Neural cell (in vitro differentiated cells): ENCODE measurements at regions not wholly inside any gene's neighbourhood (a gene's known extent, or its start where the extent isn't known, plus 50 kb on each side); places are given as distances from the start of the nearest gene placed in this dataset.
"Not testable (repeated sequence)": the region's sequence is repeated elsewhere in the genome, so short reads cannot be mapped to it uniquely, and the experiment has no call there.

Experiments
- EZH2 ChIP-seq: fragments of 200-600, 300-800 bp; shearing (Covaris generic), sonication (generic); IDR thresholded peaks from 2 replicates; pipeline ENCODE4 v1.6.1; 2014; ENCODE audit warnings: antibody characterized with exemption, low read length, borderline replicate concordance, mild to moderate bottlenecking; ENCODE audit not compliant: insufficient read depth, poor library complexity, severe bottlenecking
- TF ChIP-seq, protein P1 (sequence below): fragments of 450-650 bp; IDR thresholded peaks from 2 replicates; pipeline ENCODE4 v1.5.1; 2014; ENCODE audit warnings: antibody characterized with exemption, mild to moderate bottlenecking, moderate library complexity; ENCODE audit not compliant: poor library complexity, severe bottlenecking

DNA sequence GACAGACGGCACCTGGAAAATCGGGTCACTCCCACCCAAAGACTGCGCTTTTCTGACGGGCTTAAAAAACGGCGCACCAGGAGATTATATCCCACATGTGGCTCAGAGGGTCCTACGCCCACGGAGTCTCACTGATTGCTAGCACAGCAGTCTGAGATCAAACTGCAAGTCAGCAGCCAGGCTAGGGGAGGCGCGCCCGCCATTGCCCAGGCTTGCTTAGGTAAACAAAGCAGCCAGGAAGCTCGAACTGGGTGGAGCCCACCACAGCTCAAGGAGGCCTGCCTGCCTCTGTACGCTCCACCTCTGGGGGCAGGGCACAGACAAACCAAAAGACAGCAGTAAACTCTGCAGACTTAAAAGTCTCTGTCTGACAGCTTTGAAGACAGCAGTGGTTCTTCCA, 909.4 kb downstream of the SORCS3 start:
- TF ChIP-seq EZH2: not testable (repeated sequence)
- TF ChIP-seq, protein P1, sequence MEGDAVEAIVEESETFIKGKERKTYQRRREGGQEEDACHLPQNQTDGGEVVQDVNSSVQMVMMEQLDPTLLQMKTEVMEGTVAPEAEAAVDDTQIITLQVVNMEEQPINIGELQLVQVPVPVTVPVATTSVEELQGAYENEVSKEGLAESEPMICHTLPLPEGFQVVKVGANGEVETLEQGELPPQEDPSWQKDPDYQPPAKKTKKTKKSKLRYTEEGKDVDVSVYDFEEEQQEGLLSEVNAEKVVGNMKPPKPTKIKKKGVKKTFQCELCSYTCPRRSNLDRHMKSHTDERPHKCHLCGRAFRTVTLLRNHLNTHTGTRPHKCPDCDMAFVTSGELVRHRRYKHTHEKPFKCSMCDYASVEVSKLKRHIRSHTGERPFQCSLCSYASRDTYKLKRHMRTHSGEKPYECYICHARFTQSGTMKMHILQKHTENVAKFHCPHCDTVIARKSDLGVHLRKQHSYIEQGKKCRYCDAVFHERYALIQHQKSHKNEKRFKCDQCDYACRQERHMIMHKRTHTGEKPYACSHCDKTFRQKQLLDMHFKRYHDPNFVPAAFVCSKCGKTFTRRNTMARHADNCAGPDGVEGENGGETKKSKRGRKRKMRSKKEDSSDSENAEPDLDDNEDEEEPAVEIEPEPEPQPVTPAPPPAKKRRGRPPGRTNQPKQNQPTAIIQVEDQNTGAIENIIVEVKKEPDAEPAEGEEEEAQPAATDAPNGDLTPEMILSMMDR: not testable (repeated sequence)
